Erythroblast (primary cell): ENCODE measurements at regions not wholly inside any gene's neighbourhood (a gene's known extent, or its start where the extent isn't known, plus 50 kb on each side); places are given as distances from the start of the nearest gene placed in this dataset.
A peak's percentile ranks its signal among the peaks of the same experiment; 100 is the strongest.

Experiments
- DNase-seq, 2 experiments: peaks; one replicate each; lab custom pipeline; 2025; lab: John Stamatoyannopoulos, UW
- GATA1 ChIP-seq: IDR thresholded peaks from 2 replicates; pipeline ENCODE4 v1.6.1; 2011; ENCODE audit warnings: low read depth, mild to moderate bottlenecking, control low read depth, low read length, moderate library complexity
- POLR2A ChIP-seq: IDR thresholded peaks from 2 replicates; pipeline ENCODE4 v1.6.1; 2011; ENCODE audit warnings: mild to moderate bottlenecking, low read length

DNA sequence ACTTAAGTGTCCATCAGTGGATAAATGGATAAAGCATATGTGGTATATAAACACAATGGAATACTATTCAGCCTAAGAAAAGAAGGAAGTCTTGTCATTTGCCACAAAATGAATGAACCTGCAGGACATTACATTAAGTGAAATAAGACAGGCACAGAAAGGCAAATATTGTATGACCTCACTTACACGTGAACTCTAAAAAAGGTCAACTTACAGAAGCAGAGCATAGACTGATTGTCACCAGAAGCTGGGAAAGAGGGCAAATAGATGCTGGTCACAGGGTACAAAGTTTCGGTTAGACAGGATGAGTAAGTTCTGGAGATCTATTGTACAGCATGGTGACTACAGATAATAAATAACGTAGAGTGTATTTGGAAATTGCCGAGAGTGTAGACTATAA lies 247.7 kb downstream of the RAB28 start:
- TF ChIP-seq POLR2A (no peak), GATA1 (no peak)
- DNase-seq = no peak

DNA sequence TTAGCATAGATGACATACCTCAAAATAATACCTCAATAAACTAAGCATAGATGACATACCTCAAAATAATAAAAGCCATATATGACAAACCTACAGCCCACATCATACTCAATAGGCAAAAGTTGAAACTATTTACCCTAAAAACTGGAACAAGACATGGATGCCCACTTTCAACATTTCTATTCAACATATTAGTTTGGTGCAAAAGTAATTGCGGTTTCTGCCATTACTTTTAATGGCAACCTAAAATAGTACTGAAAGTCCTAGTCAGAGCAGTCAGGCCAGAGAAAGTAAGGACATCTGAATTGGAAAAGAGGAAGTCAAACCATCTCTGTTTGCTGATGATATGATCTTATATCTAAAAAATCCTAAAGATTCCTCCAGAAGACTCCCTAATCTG lies 250.4 kb downstream of the RAB28 start:
- TF ChIP-seq GATA1 = no peak
- no peak for TF ChIP-seq POLR2A
- no peak for DNase-seq

DNA sequence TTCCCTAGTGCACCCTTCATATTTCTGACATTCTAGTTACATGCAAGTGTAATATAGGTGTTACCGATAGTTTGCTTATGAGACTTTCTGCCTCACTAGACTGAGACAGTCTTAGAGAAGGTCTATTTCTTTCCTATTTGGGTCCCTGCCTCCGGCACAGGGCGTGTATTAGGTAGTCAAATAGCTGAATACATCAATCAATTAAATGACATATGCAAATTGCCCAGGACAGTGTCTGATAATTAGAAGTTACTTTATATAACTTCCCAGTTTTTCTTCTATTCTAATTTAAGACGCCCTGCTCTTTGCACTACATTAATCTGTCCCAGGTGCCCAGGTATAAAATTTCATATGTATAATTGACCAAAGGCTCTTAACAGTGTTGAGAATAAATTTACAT lies 264.2 kb downstream of the RAB28 start:
- no peak for DNase-seq
- TF ChIP-seq GATA1 = no peak
- TF ChIP-seq POLR2A = no peak

DNA sequence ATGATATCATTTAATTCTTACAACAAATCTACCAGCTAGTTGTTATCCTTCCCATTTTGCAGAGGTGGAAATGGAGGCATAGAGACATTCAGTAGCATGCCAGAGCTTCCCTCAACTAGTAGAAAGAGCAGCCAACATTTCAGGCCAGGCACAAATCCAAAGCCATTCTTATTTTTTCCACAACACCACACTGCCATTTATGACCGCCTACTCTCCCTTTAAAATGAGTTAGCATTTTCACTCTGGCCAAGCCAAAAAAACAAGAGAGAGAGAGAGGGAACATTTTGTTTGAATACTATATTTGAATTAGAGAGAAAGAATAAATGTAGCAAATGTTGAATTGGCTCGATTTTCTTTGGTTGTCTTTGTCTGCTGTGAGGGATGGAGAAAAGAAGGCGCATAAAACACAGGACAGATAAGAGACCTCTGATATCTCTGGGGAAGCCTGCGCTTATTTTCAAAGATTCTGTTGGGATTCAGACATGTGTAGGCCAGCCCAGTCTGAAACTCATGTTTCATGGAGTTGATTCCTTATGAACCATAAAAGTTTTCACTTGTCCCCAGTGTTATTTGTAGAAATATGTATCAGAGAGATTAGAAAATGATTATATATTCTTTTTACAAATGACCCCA lies 265.7 kb downstream of the RAB28 start:
- DNase-seq = no peak
- TF ChIP-seq POLR2A (no peak), GATA1 (no peak)

DNA sequence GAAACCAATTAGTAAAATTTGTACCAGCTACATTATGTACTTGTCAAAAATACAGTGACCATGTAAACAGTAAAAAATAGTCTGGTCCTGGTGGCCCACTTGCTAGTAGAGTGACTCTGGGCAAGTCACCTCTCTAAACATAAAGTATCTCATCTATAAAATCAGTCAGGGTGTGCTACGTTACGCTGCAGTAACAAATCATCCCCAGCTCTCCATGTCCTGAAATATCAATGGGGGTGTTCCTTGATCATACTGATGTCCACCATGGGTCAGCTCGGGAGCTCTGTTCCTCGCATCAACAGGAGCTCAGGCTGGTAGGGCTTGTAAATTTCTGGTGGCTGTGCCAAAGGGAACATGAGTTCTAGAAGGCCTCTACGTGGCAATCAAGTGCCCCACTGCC lies 268.6 kb downstream of the RAB28 start:
- no peak for TF ChIP-seq GATA1
- TF ChIP-seq POLR2A = no peak

DNA sequence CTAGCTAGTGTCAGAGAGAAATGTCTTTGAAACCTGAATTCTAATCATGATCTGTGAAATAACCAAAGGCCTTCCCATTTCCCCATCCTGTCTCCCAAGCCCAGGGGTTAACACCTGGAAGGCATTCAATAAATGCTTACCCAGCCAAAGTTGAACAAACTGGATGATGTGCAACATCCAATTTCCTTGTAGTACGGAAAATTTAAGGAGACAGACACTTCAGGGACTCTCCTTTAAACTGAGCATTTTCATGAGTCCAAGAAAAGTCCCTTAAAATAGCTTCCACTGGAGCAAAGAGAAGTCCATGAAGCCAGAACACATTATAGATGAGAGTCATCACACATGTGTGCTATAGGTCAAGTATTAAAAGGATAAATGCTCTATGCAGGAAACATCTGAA lies 271.2 kb downstream of the RAB28 start:
- DNase-seq = no peak
- TF ChIP-seq GATA1 (no peak), POLR2A (no peak)

More for the DNA sequence above, 268.6 kb downstream of the RAB28 start:
- DNase-seq = no peak

DNA sequence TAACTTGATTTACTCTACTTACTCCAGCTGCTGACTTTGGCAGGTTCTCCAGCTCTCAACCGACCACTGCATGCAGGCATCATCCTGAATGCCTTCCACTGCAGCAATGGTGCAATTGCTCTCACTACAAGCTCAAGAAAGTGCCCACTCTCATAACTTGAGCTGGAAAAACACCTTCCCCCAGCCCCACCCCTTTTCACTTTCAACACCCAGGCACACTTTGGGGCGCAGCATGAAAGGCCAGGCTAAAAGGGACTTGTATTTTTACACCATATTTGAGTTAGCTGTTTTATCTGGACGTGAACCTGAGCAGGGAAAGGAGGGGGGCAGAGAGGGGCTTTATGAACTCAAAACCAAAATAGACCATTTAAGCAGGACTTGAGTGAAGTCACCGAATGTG lies 274.5 kb downstream of the RAB28 start:
- TF ChIP-seq GATA1 (no peak), POLR2A (no peak)
- no peak for DNase-seq

DNA sequence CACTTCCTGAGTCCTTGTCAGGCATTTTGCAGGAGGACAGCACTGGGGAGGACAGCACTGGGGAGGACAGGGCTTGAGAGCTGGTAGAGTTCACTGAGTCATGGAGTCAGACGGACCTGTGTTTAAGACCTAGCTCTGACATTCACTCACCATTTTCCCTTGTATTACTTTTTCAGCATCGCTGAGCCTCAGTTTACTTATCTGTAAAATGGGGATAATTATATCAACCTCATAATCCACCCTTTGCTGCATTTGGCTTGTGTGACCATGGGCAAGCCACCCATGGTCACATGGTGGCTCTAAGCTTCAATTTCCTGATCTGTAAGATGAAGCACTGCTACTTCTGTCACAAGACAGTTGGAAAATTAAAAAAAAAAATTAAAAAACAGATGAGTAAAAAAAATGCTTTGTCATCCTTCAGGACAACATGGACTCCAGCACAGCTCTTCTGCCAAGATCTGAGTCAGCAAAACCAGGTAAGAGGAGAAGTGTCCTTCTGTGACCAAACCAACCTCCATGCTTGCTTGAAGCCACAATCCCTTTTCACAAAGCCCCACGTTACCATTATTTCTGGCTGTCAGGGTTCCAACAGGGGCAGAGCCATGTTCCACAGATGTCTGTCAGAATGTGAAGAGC lies 275.5 kb downstream of the RAB28 start:
- peak in 1 of 2 experiments; percentile 2 for DNase-seq
- TF ChIP-seq POLR2A (no peak), GATA1 (no peak)

DNA sequence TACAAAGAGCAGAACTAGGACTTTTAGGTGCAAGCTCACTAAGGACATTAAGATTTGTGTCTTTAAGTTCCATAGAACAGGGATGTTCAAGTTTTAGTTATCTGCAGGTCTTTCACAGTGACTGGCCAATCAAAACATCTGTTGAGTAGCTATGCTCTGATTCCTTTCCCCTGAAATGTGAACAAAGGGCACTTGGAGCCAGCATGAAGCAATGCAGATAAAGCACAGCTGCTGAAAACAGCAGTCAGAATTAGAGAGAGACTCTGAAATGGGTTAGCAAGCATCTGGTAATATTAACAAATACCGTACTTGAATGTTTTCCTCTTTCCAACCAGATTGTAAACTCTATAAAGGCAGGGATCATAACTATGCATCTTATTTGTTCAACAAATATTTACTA lies 276.9 kb downstream of the RAB28 start:
- DNase-seq = no peak

DNA sequence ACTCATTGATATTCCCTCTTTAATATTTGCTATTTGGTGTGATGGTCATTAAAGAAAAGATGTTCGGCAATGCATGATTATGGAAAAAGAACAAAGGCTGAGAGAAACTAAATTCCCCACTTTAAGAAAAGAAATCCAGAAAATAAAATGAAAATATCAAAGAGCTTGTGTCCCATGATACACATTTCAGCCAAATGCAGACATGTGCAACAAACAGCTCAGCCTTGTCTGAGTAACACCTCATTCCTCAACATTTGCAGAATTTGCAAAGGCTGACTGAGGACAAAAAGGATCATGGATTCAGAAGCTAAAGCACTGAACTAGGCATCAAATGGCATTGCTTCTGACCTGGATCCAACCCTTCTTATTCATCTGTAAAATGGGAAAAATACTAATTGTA lies 281.0 kb downstream of the RAB28 start:
- no peak for TF ChIP-seq GATA1
- no peak for TF ChIP-seq POLR2A
- DNase-seq = no peak

More for the DNA sequence above, 276.9 kb downstream of the RAB28 start:
- TF ChIP-seq POLR2A (no peak), GATA1 (no peak)

DNA sequence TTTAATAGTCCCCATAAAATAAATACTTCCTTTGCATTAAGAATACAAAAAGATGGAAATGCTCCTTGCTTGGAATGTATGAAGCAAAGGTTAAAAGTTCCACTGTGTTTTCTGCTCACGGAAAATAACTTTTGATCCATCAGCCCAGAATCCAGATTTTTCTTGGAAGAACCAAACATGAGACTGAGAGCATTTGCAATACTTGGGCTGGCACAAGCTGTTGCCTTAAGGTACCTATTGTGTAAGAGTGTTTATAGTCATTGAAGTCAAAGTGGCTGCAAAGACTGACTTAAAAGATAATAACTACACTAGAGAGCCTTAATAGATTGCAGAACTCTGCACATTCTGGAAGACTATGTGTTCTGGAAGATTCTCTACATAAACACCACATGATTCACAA lies 281.4 kb downstream of the RAB28 start:
- TF ChIP-seq POLR2A = no peak
- TF ChIP-seq GATA1 = no peak
- no peak for DNase-seq

DNA sequence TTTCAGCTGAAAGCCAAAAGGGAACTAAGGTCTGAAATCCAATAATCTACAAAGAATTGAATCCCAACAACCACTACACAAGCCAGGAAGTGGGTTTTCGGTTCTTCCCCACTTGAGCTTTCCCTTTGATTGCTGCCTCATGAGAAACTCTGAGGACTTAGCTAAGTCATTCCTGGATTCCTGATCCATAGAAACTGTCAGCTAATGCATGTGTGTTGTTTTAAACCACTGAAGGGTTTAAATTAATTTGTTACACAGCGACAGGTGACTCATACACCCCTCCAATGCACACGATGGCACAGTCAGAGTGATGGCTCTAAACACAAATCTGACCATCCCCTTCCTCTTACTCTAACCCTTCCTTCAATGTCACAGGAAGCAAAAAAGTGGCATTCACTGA lies 282.9 kb downstream of the RAB28 start:
- TF ChIP-seq GATA1 (no peak), POLR2A (no peak)
- DNase-seq = no peak

DNA sequence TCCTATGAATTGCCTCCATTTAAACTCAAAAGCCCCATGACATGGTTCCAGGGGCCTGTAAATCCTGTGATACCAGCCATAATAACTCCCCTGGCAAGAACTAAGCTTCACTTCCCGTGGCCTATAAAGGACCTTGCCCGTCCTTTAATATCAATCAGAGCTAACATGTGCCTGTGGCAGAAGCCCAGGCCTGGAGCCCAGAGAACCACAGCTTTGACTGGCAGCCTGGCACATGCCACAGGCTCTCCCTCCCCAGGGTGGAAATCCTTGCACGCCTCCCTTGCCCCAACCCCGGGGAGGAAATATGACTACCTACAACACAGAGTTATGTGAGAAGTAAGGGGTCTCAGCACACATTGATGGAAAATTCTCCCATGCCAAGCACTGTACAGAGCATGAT lies 287.4 kb downstream of the RAB28 start:
- TF ChIP-seq GATA1 = no peak
- no peak for DNase-seq

DNA sequence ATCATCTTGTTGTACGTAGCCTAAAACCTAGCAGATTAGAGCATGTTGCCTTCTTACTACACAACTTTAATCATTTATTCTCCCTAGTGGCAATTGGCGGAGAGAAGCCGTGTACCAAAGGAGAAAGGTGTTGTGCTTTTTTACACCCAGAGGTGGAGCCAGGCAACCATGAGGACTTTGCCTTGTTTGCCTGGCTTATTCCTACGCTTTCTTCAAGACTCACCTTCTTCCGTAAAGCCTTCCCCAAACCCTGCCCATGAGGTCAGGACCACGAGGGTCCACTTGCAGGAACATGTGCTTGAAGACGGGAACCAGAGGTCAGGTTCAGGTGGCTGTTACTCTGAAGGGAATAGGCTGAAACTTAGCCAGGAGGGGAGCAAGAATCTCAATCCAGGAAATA lies 290.5 kb downstream of the RAB28 start:
- TF ChIP-seq GATA1 (no peak), POLR2A (no peak)
- DNase-seq = no peak
